ENCODE measurements at regions not wholly inside any gene's neighbourhood (a gene's known extent, or its start where the extent isn't known, plus 50 kb on each side); places are given as distances from the start of the nearest gene placed in this dataset.

- no peak for TF ChIP-seq CTCF (IDR thresholded peaks at IDR 0.05; ENCODE audit: low read length)
- no peak for TF ChIP-seq EZH2phosphoT487 (IDR thresholded peaks at IDR 0.05; ENCODE audit: low read length)
Observed at GRCh38 chr6:91940801-91941200, 1353.9 kb upstream of the MAP3K7 start.

Measured in MM.1S (cell line).